Body of pancreas (tissue), 4 donors: ENCODE measurements at regions not wholly inside any gene's neighbourhood (a gene's known extent, or its start where the extent isn't known, plus 50 kb on each side); places are given as distances from the start of the nearest gene placed in this dataset.

Experiments
- ATAC-seq: fragments of 150-250 bp; one replicate; pipeline ENCODE4 v1.9.1; 2016
- DNase-seq, 4 donors: peaks; one replicate each; pipeline ENCODE4 v3.0.0-alpha.2; 2019
- H3K27ac ChIP-seq, 4 donors: fragments of 200-600 bp; sonication (generic); 1 replicate in 3 of 4; 2 replicates in 1 of 4; pipeline versions ENCODE4 v1.5.1 to v1.6.1; 2016 to 2019; ENCODE audit warnings: mild to moderate bottlenecking in 1 of 4, mixed read lengths in 1 of 4, moderate library complexity in 1 of 4
- H3K27me3 ChIP-seq, 2 donors: fragments of 200-600 bp; sonication (generic); one replicate each; pipeline ENCODE4 v1.6.0; 2016; ENCODE audit warnings: mild to moderate bottlenecking in 1 of 2
- H3K36me3 ChIP-seq, 2 donors: fragments of 200-600 bp; sonication (generic); replicated peaks in 1 of 2; 2 replicates each; pipeline ENCODE4 v1.5.1; 2016; ENCODE audit warnings: low read depth in 2 of 2; ENCODE audit not compliant: insufficient read depth in 1 of 2
- H3K4me1 ChIP-seq: fragments of 200-600 bp; sonication (generic); one replicate; pipeline ENCODE4 v1.6.0; 2016
- H3K4me3 ChIP-seq, 2 donors: fragments of 200-600 bp; sonication (generic); 1 replicate in 1 of 2; 2 replicates in 1 of 2; pipeline ENCODE4 v1.5.1; 2016 to 2019
- H3K9me3 ChIP-seq, 3 donors: fragments of 200-600 bp; sonication (generic); 1 replicate in 2 of 3; 2 replicates in 1 of 3; pipeline ENCODE4 v1.5.1; 2016
- CTCF ChIP-seq, 7 experiments: fragments of 450-650 bp in 4 of 7; fragments of 200-600 bp in 3 of 7; sonication (generic) in 3 of 7; IDR thresholded peaks; one replicate each; pipeline ENCODE4 v1.5.1; 2016 to 2019; ENCODE audit warnings: antibody characterized with exemption in 7 of 7
- POLR2A ChIP-seq, 3 donors: fragments of 450-650 bp; IDR thresholded peaks; one replicate each; pipeline ENCODE4 v1.6.1; 2016; ENCODE audit warnings: antibody characterized with exemption in 3 of 3, mild to moderate bottlenecking in 2 of 3
- WGBS, 2 donors: methylation state at CpG; one replicate each; pipeline ENCODE4 v1.1.5; 2017; 5-methylcytosine and 5-hydroxymethylcytosine counted together
- intact Hi-C: fragments of 100-400 bp; cut with DNase I; formaldehyde crosslinking; loops from one replicate; pipeline ENCODE4 v1.15.1; 2023

- no peak for DNase-seq
- TF ChIP-seq CTCF (IDR thresholded peaks at IDR 0.05), result no peak
- no peak for TF ChIP-seq POLR2A (IDR thresholded peaks at IDR 0.05)
- no peaks in the 10 kb centered on the region for H3K36me3 ChIP-seq
- no peak overlapping the region for H3K4me3 ChIP-seq
- intact Hi-C loops, result no loop called here
- H3K27me3 ChIP-seq, result no peaks in the 10 kb centered on the region
- H3K9me3 ChIP-seq, result no peaks in the 10 kb centered on the region
- no peaks in the 10 kb centered on the region for H3K4me1 ChIP-seq
- WGBS, 2 donors, result 28 to 44% methylated on average over 1 of the region's 1 CpG
- H3K27ac ChIP-seq, result no peak overlapping the region
- ATAC-seq, result no peak
Measured at GRCh38 chr14:22008766-22009165, 335.1 kb upstream of the OR4E1 start.

GRCh38 chr14:22007784-22008412 lies 334.3 kb upstream of the OR4E1 start:
- DNase-seq (no peak), ATAC-seq (no peak)
- H3K4me3 ChIP-seq, result no peak overlapping the region
- H3K4me1 ChIP-seq, result no peaks in the 10 kb centered on the region
- H3K27me3 ChIP-seq, result no peaks in the 10 kb centered on the region
- H3K27ac ChIP-seq, result no peak overlapping the region
- intact Hi-C loops, result no loop called here
- TF ChIP-seq CTCF (IDR thresholded peaks at IDR 0.05) (no peak), POLR2A (IDR thresholded peaks at IDR 0.05) (no peak)
- H3K36me3 ChIP-seq, result no peaks in the 10 kb centered on the region
- no peaks in the 10 kb centered on the region for H3K9me3 ChIP-seq
- WGBS, 2 donors, result 73 to 77% methylated on average over 6 of the region's 6 CpGs

GRCh38 chr14:22007363-22007762 lies 333.7 kb upstream of the OR4E1 start:
- WGBS, 2 donors, result 74 to 88% methylated on average over 3 of the region's 3 CpGs
- intact Hi-C loops, result no loop called here
- H3K4me3 ChIP-seq, result no peak overlapping the region
- H3K9me3 ChIP-seq, result no peaks in the 10 kb centered on the region
- H3K27me3 ChIP-seq, result no peaks in the 10 kb centered on the region
- H3K27ac ChIP-seq, result no peak overlapping the region
- no peak for ATAC-seq
- H3K36me3 ChIP-seq, result no peaks in the 10 kb centered on the region
- TF ChIP-seq POLR2A (IDR thresholded peaks at IDR 0.05), result no peak
- TF ChIP-seq CTCF (IDR thresholded peaks at IDR 0.05), result no peak
- H3K4me1 ChIP-seq, result no peaks in the 10 kb centered on the region
- DNase-seq, result no peak

- Histone ChIP-seq H3K27me3 (no peaks in the 10 kb centered on the region), H3K4me1 (no peaks in the 10 kb centered on the region), H3K36me3 (no peaks in the 10 kb centered on the region), H3K27ac (no peak overlapping the region), H3K4me3 (no peak overlapping the region), H3K9me3 (no peaks in the 10 kb centered on the region)
- ATAC-seq (no peak), DNase-seq (no peak)
- intact Hi-C loops, result no loop called here
- TF ChIP-seq POLR2A (IDR thresholded peaks at IDR 0.05), result no peak
- no peak for TF ChIP-seq CTCF (IDR thresholded peaks at IDR 0.05)
- WGBS, 2 donors, result 64 to 67% methylated on average over 9 of the region's 9 CpGs
Measured at GRCh38 chr14:22003461-22003860, 329.8 kb upstream of the OR4E1 start.

- intact Hi-C loops, result no loop called here
- peak in 1 of 7 experiments; percentile 6 for TF ChIP-seq CTCF (IDR thresholded peaks at IDR 0.05)
- no peak for TF ChIP-seq POLR2A (IDR thresholded peaks at IDR 0.05)
- Histone ChIP-seq H3K4me3 (no peak overlapping the region), H3K4me1 (no peaks in the 10 kb centered on the region), H3K27me3 (no peaks in the 10 kb centered on the region), H3K27ac (no peak overlapping the region), H3K36me3 (no peaks in the 10 kb centered on the region), H3K9me3 (no peaks in the 10 kb centered on the region)
- WGBS, 2 donors, result 31 to 36% methylated on average over 10 of the region's 10 CpGs
- no peak for DNase-seq
- no peak for ATAC-seq
Measured at GRCh38 chr14:22002860-22003284, 329.3 kb upstream of the OR4E1 start.
